K562 (cell line): ENCODE measurements at regions not wholly inside any gene's neighbourhood (a gene's known extent, or its start where the extent isn't known, plus 50 kb on each side); places are given as distances from the start of the nearest gene placed in this dataset.

Experiments used
- ATAC-seq: fragments of 200-7000 bp; cut with Tn5 transposase; 3 replicates; pipeline ENCODE4 v1.9.1; 2020; ENCODE audit warnings: moderate library complexity
- BruUV-seq: library from RNA; stranded (reverse); fragments of 400-500 nt; replicated peaks from 2 replicates; lab custom pipeline; 2021; lab: Mats Ljungman, UMichigan
- CTCF ChIA-PET: fragments of 300-600 bp; formaldehyde crosslinking; extraction: SDS; loops from one replicate; lab custom pipeline; 2021; ENCODE audit warnings: low intra/inter-chr PET ratio; lab: Yijun Ruan, JAX
- POLR2A ChIA-PET: fragments of 300-600, 350-650 bp; sonication (Branson Sonifier 250); formaldehyde crosslinking; extraction: SDS; loops from one replicate; lab custom pipeline; 2021; ENCODE audit warnings: antibody characterized with exemption, inconsistent platforms; lab: Yijun Ruan, JAX
- DNase-seq, 4 experiments: peaks; one replicate each; pipeline versions ENCODE4 v3.0.0 to v3.0.0-alpha.2; 2011 to 2018; ENCODE audit warnings: low spot score in 3 of 4, mixed read lengths in 3 of 4; ENCODE audit errors: extremely low read depth in 1 of 4
- FAIRE-seq: peaks from 2 replicates; lab custom pipeline; 2011; peaks lifted over from hg19 to GRCh38; lab: Jason Lieb, UNC
- H2AFZ ChIP-seq: 2 replicates; pipeline ENCODE4 v1.6.0; 2011; ENCODE audit warnings: low read depth, low read length, control low read depth, inconsistent platforms
- H3K27ac ChIP-seq: fragments of 200-600 bp; 3 replicates; pipeline ENCODE4 v1.8.0; 2011; ENCODE audit warnings: low read depth, mild to moderate bottlenecking, control low read depth, inconsistent platforms, low read length, moderate library complexity, mixed read lengths; ENCODE audit errors: extremely low read depth
- H3K27me3 ChIP-seq, 2 experiments: fragments of 300-600 bp in 1 of 2; 2 replicates in 1 of 2; 3 replicates in 1 of 2; pipeline versions ENCODE4 v1.6.0 to v1.8.0; 2011; ENCODE audit warnings: inconsistent platforms in 2 of 2, low read length in 2 of 2, mild to moderate bottlenecking in 1 of 2, mixed read lengths in 1 of 2, moderate library complexity in 1 of 2; ENCODE audit not compliant: control insufficient read depth in 2 of 2, insufficient read depth in 2 of 2
- H3K36me3 ChIP-seq: fragments of 300-600 bp; 3 replicates; pipeline ENCODE4 v1.8.0; 2011; ENCODE audit warnings: mild to moderate bottlenecking, low read length, inconsistent platforms; ENCODE audit not compliant: control insufficient read depth, insufficient read depth
- H3K4me1 ChIP-seq, 2 experiments: fragments of 200-600 bp in 1 of 2; replicated peaks in 1 of 2; 2 replicates in 1 of 2; 3 replicates in 1 of 2; pipeline versions ENCODE4 v1.5.1 to v1.8.0; 2011; ENCODE audit warnings: inconsistent platforms in 2 of 2, low read length in 2 of 2, mild to moderate bottlenecking in 1 of 2, mixed read lengths in 1 of 2, moderate library complexity in 1 of 2; ENCODE audit not compliant: control insufficient read depth in 2 of 2, insufficient read depth in 2 of 2
- H3K4me2 ChIP-seq: 2 replicates; pipeline ENCODE4 v1.6.1; 2011; ENCODE audit warnings: low read length, control low read depth, inconsistent platforms, mixed read lengths; ENCODE audit not compliant: insufficient read depth
- H3K4me3 ChIP-seq: fragments of 200-600 bp; sonication (generic), shearing (Covaris generic); 2 replicates; pipeline ENCODE4 v1.5.1; 2016; ENCODE audit warnings: control low read depth, inconsistent platforms
- H3K79me2 ChIP-seq: fragments of 200-600 bp; 3 replicates; pipeline ENCODE4 v1.8.0; 2011; ENCODE audit warnings: low read length, inconsistent platforms; ENCODE audit not compliant: control insufficient read depth, insufficient read depth
- H3K9ac ChIP-seq, 2 experiments: 2 replicates each; pipeline versions ENCODE4 v1.6.0 to v1.6.1; 2011; ENCODE audit warnings: low read depth in 2 of 2, low read length in 2 of 2, control low read depth in 1 of 2, inconsistent platforms in 1 of 2, mild to moderate bottlenecking in 1 of 2, mixed read lengths in 1 of 2; ENCODE audit not compliant: insufficient read depth in 1 of 2
- H3K9me1 ChIP-seq: one replicate; pipeline ENCODE4 v1.6.0; 2011; ENCODE audit warnings: inconsistent platforms, mild to moderate bottlenecking, low read length, moderate library complexity; ENCODE audit not compliant: control insufficient read depth, insufficient read depth
- H3K9me3 ChIP-seq: replicated peaks from 2 replicates; pipeline ENCODE4 v1.5.1; 2011; ENCODE audit warnings: low read depth, low read length, inconsistent platforms; ENCODE audit not compliant: control insufficient read depth, insufficient read depth
- H4K20me1 ChIP-seq: replicated peaks from 2 replicates; pipeline ENCODE4 v1.6.1; 2011; ENCODE audit warnings: low read length, inconsistent platforms, mixed read lengths; ENCODE audit not compliant: control insufficient read depth, insufficient read depth
- BRD4 ChIP-seq: fragments of 200-600 bp; sonication (generic); IDR thresholded peaks from 2 replicates; pipeline ENCODE4 v1.6.1; 2017; ENCODE audit warnings: inconsistent platforms
- CBX1 ChIP-seq: sonication (generic); IDR thresholded peaks from 2 replicates; pipeline ENCODE4 v1.6.1; 2016; ENCODE audit warnings: antibody characterized with exemption, low read depth, mild to moderate bottlenecking
- CHCHD3 ChIP-seq: fragments of 250-450 bp; sonication (Bioruptor Pico); IDR thresholded peaks from 2 replicates; pipeline ENCODE4 v2.1.2; 2022; ENCODE audit warnings: mild to moderate bottlenecking
- EGR1 ChIP-seq: fragments of 450-650 bp; conservative IDR thresholded peaks from 2 replicates; pipeline ENCODE4 v1.6.1; 2017; ENCODE audit warnings: mild to moderate bottlenecking
- HEY1 ChIP-seq: fragments of 250-450 bp; sonication (Bioruptor Pico); IDR thresholded peaks from 2 replicates; pipeline ENCODE4 v1.5.0; 2020; ENCODE audit warnings: mild to moderate bottlenecking, moderate library complexity, borderline replicate concordance
- ZFPM2 ChIP-seq: fragments of 250-450 bp; sonication (Bioruptor Pico); IDR thresholded peaks from 2 replicates; pipeline ENCODE4 v1.5.1; 2022; ENCODE audit warnings: mild to moderate bottlenecking
- WGBS: fragments of 100-300 bp; shearing (Covaris generic); methylation state at CpG from one replicate; pipeline ENCODE4 v1.1.6; 2016; ENCODE audit warnings: low coverage, mixed read lengths; ENCODE audit not compliant: insufficient coverage; ENCODE audit errors: missing lambda C conversion rate; 5-methylcytosine and 5-hydroxymethylcytosine counted together
- in situ Hi-C: fragments of 300-500 bp; cut with MboI; formaldehyde crosslinking; loops from 4 replicates; pipeline ENCODE4 v1.15.0; 2018; ENCODE audit warnings: inconsistent platforms, mixed read lengths
- intact Hi-C: fragments of 100-400 bp; cut with micrococcal nuclease; formaldehyde crosslinking; loops from 2 replicates; pipeline ENCODE4 v1.14.2; 2022
- TF ChIP-seq, protein P1 (sequence below): fragments of 250-450 bp; sonication (Bioruptor Pico); IDR thresholded peaks from 2 replicates; pipeline ENCODE4 v1.8.0; 2022; ENCODE audit warnings: moderate library complexity, mild to moderate bottlenecking, inconsistent platforms
- TF ChIP-seq, protein P2 (sequence below): fragments of 450-650 bp; IDR thresholded peaks from 2 replicates; pipeline ENCODE4 v1.6.1; 2016; ENCODE audit warnings: borderline replicate concordance

DNA sequence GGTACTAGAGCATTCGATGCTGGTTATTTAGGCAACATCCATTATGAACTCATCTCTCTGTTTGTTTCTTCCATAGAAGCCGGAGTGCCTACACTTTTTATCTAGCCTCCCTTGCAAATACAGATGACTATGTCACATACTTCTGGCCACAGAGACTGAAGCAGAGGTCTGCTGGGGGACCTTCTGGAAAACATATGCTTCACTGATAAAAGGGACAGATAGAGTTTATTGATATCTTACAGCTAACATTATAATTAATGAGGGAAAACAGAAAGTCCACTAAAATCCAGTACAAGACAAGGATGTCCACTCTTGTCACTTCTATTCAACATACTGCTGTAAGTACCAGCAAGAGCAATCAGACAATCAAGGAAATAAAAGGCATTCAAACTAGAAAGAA, 104.3 kb upstream of the FAR2 start:
- WGBS: 0% methylated on average over 2 of the region's 2 CpGs
- intact Hi-C loops (no loop called here), in situ Hi-C loops (no loop called here)
- FAIRE-seq (no peak), ATAC-seq (no peak), DNase-seq (no peak)
- H3K27me3 ChIP-seq: no peaks in the 10 kb centered on the region
- no peaks in the 10 kb centered on the region for H4K20me1 ChIP-seq
- no peak overlapping the region for H3K27ac ChIP-seq
- no peak overlapping the region for H2AFZ ChIP-seq
- no TSS peak for BruUV-seq
- ChIA-PET CTCF (no interaction called here), POLR2A (no interaction called here)
- no peak overlapping the region for H3K4me2 ChIP-seq
- no peaks in the 10 kb centered on the region for H3K79me2 ChIP-seq
- no peaks in the 10 kb centered on the region for H3K4me1 ChIP-seq
- H3K36me3 ChIP-seq: no peaks in the 10 kb centered on the region
- H3K9ac ChIP-seq: no peak overlapping the region
- H3K4me3 ChIP-seq: no peak overlapping the region
- H3K9me3 ChIP-seq: no peaks in the 10 kb centered on the region
- H3K9me1 ChIP-seq: no peaks in the 10 kb centered on the region
- no peak for TF ChIP-seq BRD4
- TF ChIP-seq, protein P1, sequence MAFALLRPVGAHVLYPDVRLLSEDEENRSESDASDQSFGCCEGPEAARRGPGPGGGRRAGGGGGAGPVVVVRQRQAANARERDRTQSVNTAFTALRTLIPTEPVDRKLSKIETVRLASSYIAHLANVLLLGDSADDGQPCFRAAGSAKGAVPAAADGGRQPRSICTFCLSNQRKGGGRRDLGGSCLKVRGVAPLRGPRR (CRISPR knock-in tag): no peak
- no peak for TF ChIP-seq CBX1
- no peak for TF ChIP-seq ZFPM2 (CRISPR knock-in tag)
- no peak for TF ChIP-seq EGR1
- TF ChIP-seq, protein P2, sequence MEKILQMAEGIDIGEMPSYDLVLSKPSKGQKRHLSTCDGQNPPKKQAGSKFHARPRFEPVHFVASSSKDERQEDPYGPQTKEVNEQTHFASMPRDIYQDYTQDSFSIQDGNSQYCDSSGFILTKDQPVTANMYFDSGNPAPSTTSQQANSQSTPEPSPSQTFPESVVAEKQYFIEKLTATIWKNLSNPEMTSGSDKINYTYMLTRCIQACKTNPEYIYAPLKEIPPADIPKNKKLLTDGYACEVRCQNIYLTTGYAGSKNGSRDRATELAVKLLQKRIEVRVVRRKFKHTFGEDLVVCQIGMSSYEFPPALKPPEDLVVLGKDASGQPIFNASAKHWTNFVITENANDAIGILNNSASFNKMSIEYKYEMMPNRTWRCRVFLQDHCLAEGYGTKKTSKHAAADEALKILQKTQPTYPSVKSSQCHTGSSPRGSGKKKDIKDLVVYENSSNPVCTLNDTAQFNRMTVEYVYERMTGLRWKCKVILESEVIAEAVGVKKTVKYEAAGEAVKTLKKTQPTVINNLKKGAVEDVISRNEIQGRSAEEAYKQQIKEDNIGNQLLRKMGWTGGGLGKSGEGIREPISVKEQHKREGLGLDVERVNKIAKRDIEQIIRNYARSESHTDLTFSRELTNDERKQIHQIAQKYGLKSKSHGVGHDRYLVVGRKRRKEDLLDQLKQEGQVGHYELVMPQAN: no peak
- no peak for TF ChIP-seq HEY1
- TF ChIP-seq CHCHD3 (CRISPR knock-in tag): no peak
